ENCODE measurements at regions not wholly inside any gene's neighbourhood (a gene's known extent, or its start where the extent isn't known, plus 50 kb on each side); places are given as distances from the start of the nearest gene placed in this dataset.

DNA sequence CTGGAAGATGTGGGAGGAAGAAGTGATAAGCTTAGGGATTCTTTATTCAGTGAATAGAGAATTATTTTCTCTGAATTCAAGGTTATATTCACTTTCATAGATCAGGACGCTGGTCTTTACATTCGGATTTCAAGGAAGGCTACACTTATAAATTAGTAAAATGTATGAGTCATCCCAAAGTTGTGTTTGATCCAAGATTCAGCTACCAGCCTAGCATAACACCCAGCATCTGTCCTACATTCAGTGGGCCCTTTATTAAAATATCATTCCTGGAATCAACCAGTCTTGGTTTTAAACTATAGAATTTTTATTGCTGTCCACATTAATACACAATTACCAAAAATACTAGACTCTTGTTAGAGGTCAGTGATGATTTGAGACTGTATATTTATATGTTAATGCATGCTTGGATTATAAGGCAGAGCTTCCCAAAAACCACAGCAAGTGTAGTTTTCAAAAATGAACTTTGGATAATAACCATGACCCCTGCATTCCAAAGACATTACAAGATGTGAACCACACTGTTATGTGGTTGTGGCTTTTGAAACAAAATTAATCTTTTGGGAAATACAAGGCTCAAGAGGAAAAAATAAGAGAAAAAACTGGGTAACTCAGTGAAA lies 210.7 kb upstream of the CNR1 start:
- H3K9ac ChIP-seq (ENCODE audit: low read length), result no peak overlapping the region
- H3K27ac ChIP-seq (ENCODE audit: low read length in 2 of 2), result no peak overlapping the region
- Mint-ChIP-seq H3K4me1 (no peaks in the 10 kb centered on the region), H3K9me3 (ENCODE audit: insufficient read depth) (no peaks in the 10 kb centered on the region), H3K4me3 (no peak overlapping the region), H3K27ac (no peak overlapping the region), H3K27me3 (peaks cover 19% of the 10 kb centered on the region)
- no peak overlapping the region for H3K4me2 ChIP-seq (replicated peaks; ENCODE audit: low read depth, low read length, poor library complexity, severe bottlenecking)
- H3K9me3 ChIP-seq (ENCODE audit: control extremely low read depth in 1 of 3, control insufficient read depth in 2 of 3, insufficient read depth in 1 of 3, low read length in 2 of 3), result no peaks in the 10 kb centered on the region
- H2AFZ ChIP-seq (ENCODE audit: insufficient read depth, low read depth, low read length, poor library complexity, severe bottlenecking), result no peak overlapping the region
- H3K27me3 ChIP-seq (replicated peaks in 1 of 4; ENCODE audit: control extremely low read depth in 1 of 4, control insufficient read depth in 3 of 4, insufficient read depth in 4 of 4, low read length in 3 of 4), result no peaks in the 10 kb centered on the region
- H3K36me3 ChIP-seq (replicated peaks in 1 of 2; ENCODE audit: control extremely low read depth in 1 of 2, control insufficient read depth in 1 of 2, extremely low read depth in 1 of 2, insufficient read depth in 2 of 2, low read length in 1 of 2), result no peaks in the 10 kb centered on the region
- POLR2A ChIA-PET, result no interaction called here
- H3K79me2 ChIP-seq (ENCODE audit: control insufficient read depth, insufficient read depth, low read length), result no peaks in the 10 kb centered on the region
- ATAC-seq (ENCODE audit: low read depth) (no peak), DNase-seq (no peak)
- no peaks in the 10 kb centered on the region for H4K20me1 ChIP-seq (ENCODE audit: control insufficient read depth, insufficient read depth, low read length, poor library complexity, severe bottlenecking)
- no peak overlapping the region for H3K4me3 ChIP-seq (ENCODE audit: control extremely low read depth in 1 of 5, extremely low read depth in 1 of 5, insufficient read depth in 1 of 5, low read depth in 2 of 5, low read length in 4 of 5)
- TF ChIP-seq EZH2 (IDR thresholded peaks at IDR 0.05; ENCODE audit: borderline replicate concordance, insufficient read depth, low read depth, low read length, poor library complexity, severe bottlenecking) (no peak), CTCF (IDR thresholded peaks at IDR 0.05) (no peak)
- intact Hi-C loops (cut with micrococcal nuclease), result no loop called here
- WGBS (ENCODE audit: insufficient coverage), result no CpG with 5 or more reads among the region's 2 CpGs
- H3K4me1 ChIP-seq (ENCODE audit: control insufficient read depth in 2 of 2, insufficient read depth in 2 of 2, low read length in 2 of 2), result no peaks in the 10 kb centered on the region
- CTCF ChIA-PET, result no interaction called here

DNA sequence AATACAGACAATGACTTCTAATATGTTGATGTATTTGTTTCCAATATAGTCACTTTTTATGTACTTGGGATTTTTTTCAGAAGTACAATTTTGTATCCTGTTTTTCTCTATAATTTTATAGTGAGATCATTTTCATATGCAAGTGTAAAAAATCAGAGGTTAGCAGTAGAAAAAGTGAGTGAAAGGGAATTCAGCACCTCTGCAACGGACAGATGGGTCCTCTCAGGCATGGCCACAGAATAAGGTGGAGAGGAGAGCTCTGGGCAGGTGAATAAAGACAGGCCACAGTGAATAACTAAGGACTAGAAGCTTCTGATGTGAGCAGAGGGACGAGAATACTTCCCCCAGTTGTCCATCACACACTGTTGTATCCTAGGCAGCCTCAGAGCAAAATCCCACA lies 210.1 kb upstream of the CNR1 start:
- ATAC-seq (ENCODE audit: low read depth), result no peak
- ChIA-PET POLR2A (no interaction called here), CTCF (no interaction called here)
- H3K27ac Mint-ChIP-seq, result no peak overlapping the region
- no peaks in the 10 kb centered on the region for H3K9me3 Mint-ChIP-seq (ENCODE audit: insufficient read depth)
- Histone ChIP-seq H3K4me3 (ENCODE audit: control extremely low read depth in 1 of 5, extremely low read depth in 1 of 5, insufficient read depth in 1 of 5, low read depth in 2 of 5, low read length in 4 of 5) (no peak overlapping the region), H3K27me3 (replicated peaks in 1 of 4; ENCODE audit: control extremely low read depth in 1 of 4, control insufficient read depth in 3 of 4, insufficient read depth in 4 of 4, low read length in 3 of 4) (no peaks in the 10 kb centered on the region), H3K9ac (ENCODE audit: low read length) (no peak overlapping the region), H3K79me2 (ENCODE audit: control insufficient read depth, insufficient read depth, low read length) (no peaks in the 10 kb centered on the region), H3K4me2 (replicated peaks; ENCODE audit: low read depth, low read length, poor library complexity, severe bottlenecking) (no peak overlapping the region), H3K4me1 (ENCODE audit: control insufficient read depth in 2 of 2, insufficient read depth in 2 of 2, low read length in 2 of 2) (no peaks in the 10 kb centered on the region), H3K27ac (ENCODE audit: low read length in 2 of 2) (no peak overlapping the region), H2AFZ (ENCODE audit: insufficient read depth, low read depth, low read length, poor library complexity, severe bottlenecking) (no peak overlapping the region), H3K9me3 (ENCODE audit: control extremely low read depth in 1 of 3, control insufficient read depth in 2 of 3, insufficient read depth in 1 of 3, low read length in 2 of 3) (no peaks in the 10 kb centered on the region), H3K36me3 (replicated peaks in 1 of 2; ENCODE audit: control extremely low read depth in 1 of 2, control insufficient read depth in 1 of 2, extremely low read depth in 1 of 2, insufficient read depth in 2 of 2, low read length in 1 of 2) (no peaks in the 10 kb centered on the region), H4K20me1 (ENCODE audit: control insufficient read depth, insufficient read depth, low read length, poor library complexity, severe bottlenecking) (no peaks in the 10 kb centered on the region)
- DNase-seq, result no peak
- no peaks in the 10 kb centered on the region for H3K4me1 Mint-ChIP-seq
- TF ChIP-seq EZH2 (IDR thresholded peaks at IDR 0.05; ENCODE audit: borderline replicate concordance, insufficient read depth, low read depth, low read length, poor library complexity, severe bottlenecking) (no peak), CTCF (IDR thresholded peaks at IDR 0.05) (no peak)
- no peak overlapping the region for H3K4me3 Mint-ChIP-seq
- WGBS (ENCODE audit: insufficient coverage), result no CpG with 5 or more reads among the region's 2 CpGs
- H3K27me3 Mint-ChIP-seq, result peaks cover 16% of the 10 kb centered on the region
- intact Hi-C loops (cut with micrococcal nuclease), result no loop called here

All from B cell (primary cell).